ENCODE measurements at regions not wholly inside any gene's neighbourhood (a gene's known extent, or its start where the extent isn't known, plus 50 kb on each side); places are given as distances from the start of the nearest gene placed in this dataset.

DNA sequence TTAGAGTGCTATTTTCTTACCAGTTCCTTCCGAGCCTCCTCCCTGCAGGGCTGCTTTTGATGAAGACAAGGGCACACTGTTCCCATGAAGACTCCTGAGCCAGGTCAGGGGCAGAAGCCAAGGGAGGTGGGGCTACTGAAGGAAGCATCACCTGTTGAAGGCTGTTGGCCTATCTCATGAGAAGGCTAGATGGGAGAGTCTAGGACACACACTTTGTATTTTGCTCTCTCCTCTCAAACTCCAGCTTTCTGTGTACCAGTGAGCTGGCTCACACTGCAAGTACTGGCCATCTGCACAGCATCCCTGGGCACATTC, 683.2 kb upstream of the ID4 start:
- H3K4me3 ChIP-seq (ENCODE audit: extremely low read depth in 1 of 4, insufficient read depth in 2 of 4, low read depth in 3 of 4, low read length in 4 of 4) = no peak overlapping the region
- no peak overlapping the region for H3K14ac ChIP-seq (ENCODE audit: insufficient read length)
- ChIA-PET CTCF (ENCODE audit: partially characterized antibody) (interaction anchor here (0.6 to 1.2 kb wide), 3 partner anchors 8 to 626 kb away, joined by 3 read pairs; no protein-coding TSS in a partner anchor), POLR2A (ENCODE audit: partially characterized antibody) (no interaction called here)
- 89% methylated on average over 1 of the region's 1 CpG; no CpG with 5 or more reads in 1 of the 2 experiments for WGBS, 2 experiments (ENCODE audit: extremely low coverage in 1 of 2, insufficient coverage in 1 of 2, insufficient read length in 1 of 2, insufficient replicate concordance in 2 of 2, low coverage in 1 of 2, low lambda C conversion rate in 2 of 2, missing lambda C conversion rate in 1 of 2)
- H4K20me1 ChIP-seq (replicated peaks in 1 of 2; ENCODE audit: control insufficient read depth in 1 of 2, insufficient read depth in 2 of 2, low read length in 2 of 2) = no peaks in the 10 kb centered on the region
- H3K4ac ChIP-seq (replicated peaks; ENCODE audit: insufficient read length, low read depth, low read length) = no peak overlapping the region
- DNase-seq (ENCODE audit: low read depth in 1 of 2, low spot score in 2 of 2) (no peak), FAIRE-seq (no peak)
- no peak overlapping the region for H2BK5ac ChIP-seq (ENCODE audit: low read depth, low read length)
- no peak overlapping the region for H2BK15ac ChIP-seq (ENCODE audit: low read length)
- no peaks in the 10 kb centered on the region for H3K79me1 ChIP-seq (ENCODE audit: low read depth, low read length)
- H3K79me2 ChIP-seq (ENCODE audit: control insufficient read depth in 1 of 2, insufficient read depth in 2 of 2, low read length in 2 of 2) = no peaks in the 10 kb centered on the region
- no peaks in the 10 kb centered on the region for H3K27me3 ChIP-seq (replicated peaks in 1 of 4; ENCODE audit: control insufficient read depth in 3 of 4, extremely low read depth in 1 of 4, insufficient read depth in 3 of 4, low read length in 3 of 4)
- no peak overlapping the region for H2AFZ ChIP-seq (ENCODE audit: low read length)
- H3K9me3 ChIP-seq (ENCODE audit: insufficient read depth in 2 of 2, low read depth in 1 of 2, low read length in 1 of 2) = no peaks in the 10 kb centered on the region
- no peaks in the 10 kb centered on the region for H3K23me2 ChIP-seq (ENCODE audit: low read depth, low read length)
- no peak overlapping the region for H3K18ac ChIP-seq (ENCODE audit: extremely low read depth, low read length)
- no peak overlapping the region for H3K9ac ChIP-seq (replicated peaks in 1 of 4; ENCODE audit: extremely low read depth in 1 of 4, low read depth in 3 of 4, low read length in 3 of 4)
- H3K4me2 ChIP-seq (ENCODE audit: insufficient read depth in 1 of 2, low read depth in 2 of 2, low read length in 2 of 2) = no peak overlapping the region
- H3K4me1 ChIP-seq (replicated peaks in 1 of 4; ENCODE audit: control insufficient read depth in 3 of 4, insufficient read depth in 4 of 4, low read length in 3 of 4) = no peaks in the 10 kb centered on the region
- H2BK120ac ChIP-seq (replicated peaks; ENCODE audit: low read depth, low read length) = no peak overlapping the region
- H3K23ac ChIP-seq (ENCODE audit: insufficient read length) = no peak overlapping the region
- H3K56ac ChIP-seq (replicated peaks; ENCODE audit: insufficient read length, low read depth, low read length) = no peak overlapping the region
- H2BK20ac ChIP-seq (ENCODE audit: low read length) = no peak overlapping the region
- H2AK5ac ChIP-seq (ENCODE audit: low read depth, low read length) = no peak overlapping the region
- no peak overlapping the region for H4K91ac ChIP-seq (replicated peaks; ENCODE audit: insufficient read length, low read length)
- H3K36me3 ChIP-seq (ENCODE audit: control insufficient read depth in 2 of 4, insufficient read depth in 4 of 4, low read length in 3 of 4) = no peaks in the 10 kb centered on the region
- H4K5ac ChIP-seq (ENCODE audit: insufficient read length, low read depth, low read length) = no peak overlapping the region
- no peak overlapping the region for H3K27ac ChIP-seq (ENCODE audit: low read depth, low read length)
- TF ChIP-seq RAD21 (IDR thresholded peaks at IDR 0.05 in 1 of 2, conservative IDR thresholded peaks at IDR 0.05 in 1 of 2; ENCODE audit: low read depth in 2 of 2, low read length in 2 of 2) (no peak), EZH2 (IDR thresholded peaks at IDR 0.05; ENCODE audit: low read depth, low read length, severe bottlenecking) (no peak), KDM5A (IDR thresholded peaks at IDR 0.05; ENCODE audit: low read length) (no peak), BCL11A (IDR thresholded peaks at IDR 0.05; ENCODE audit: low read depth in 2 of 2, low read length in 2 of 2) (no peak), ASH2L (IDR thresholded peaks at IDR 0.05; ENCODE audit: low read length) (no peak), GTF2F1 (IDR thresholded peaks at IDR 0.05; ENCODE audit: borderline replicate concordance, low read depth, low read length) (no peak)
- TF ChIP-seq, protein P1, sequence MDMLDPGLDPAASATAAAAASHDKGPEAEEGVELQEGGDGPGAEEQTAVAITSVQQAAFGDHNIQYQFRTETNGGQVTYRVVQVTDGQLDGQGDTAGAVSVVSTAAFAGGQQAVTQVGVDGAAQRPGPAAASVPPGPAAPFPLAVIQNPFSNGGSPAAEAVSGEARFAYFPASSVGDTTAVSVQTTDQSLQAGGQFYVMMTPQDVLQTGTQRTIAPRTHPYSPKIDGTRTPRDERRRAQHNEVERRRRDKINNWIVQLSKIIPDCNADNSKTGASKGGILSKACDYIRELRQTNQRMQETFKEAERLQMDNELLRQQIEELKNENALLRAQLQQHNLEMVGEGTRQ (IDR thresholded peaks at IDR 0.05; ENCODE audit: low read length) = no peak
- H2BK12ac ChIP-seq (ENCODE audit: low read depth, low read length) = no peak overlapping the region
- H4K8ac ChIP-seq (ENCODE audit: extremely low read depth, insufficient read depth, low read length) = no peak overlapping the region

Data from H1 (cell line).